ENCODE measurements at regions not wholly inside any gene's neighbourhood (a gene's known extent, or its start where the extent isn't known, plus 50 kb on each side); places are given as distances from the start of the nearest gene placed in this dataset.

GRCh38 chr14:36428350-36428749, 91.7 kb downstream of the NKX2-1 start:
- TF ChIP-seq POLR2AphosphoS5 (IDR thresholded peaks at IDR 0.05; ENCODE audit: insufficient read depth, low read depth, low read length): no peak
- no peak for TF ChIP-seq EZH2 (IDR thresholded peaks at IDR 0.05; ENCODE audit: borderline replicate concordance, low read depth, low read length, severe bottlenecking)
- TF ChIP-seq POLR2A (IDR thresholded peaks at IDR 0.05; ENCODE audit: low read depth, low read length): no peak
- no peak for TF ChIP-seq MYC (IDR thresholded peaks at IDR 0.05; ENCODE audit: low read depth, low read length)
- no peak for TF ChIP-seq CTCF (IDR thresholded peaks at IDR 0.05; ENCODE audit: extremely low read depth in 1 of 2, insufficient read depth in 1 of 2, low read depth in 1 of 2, low read length in 2 of 2)
- no peak for TF ChIP-seq GATA2 (IDR thresholded peaks at IDR 0.05; ENCODE audit: insufficient read depth, insufficient read length, low read depth, low read length)
- TF ChIP-seq FOS (IDR thresholded peaks at IDR 0.05; ENCODE audit: borderline replicate concordance, insufficient read depth, low read length): no peak

Measured in endothelial cell of umbilical vein (primary cell).